ENCODE measurements at regions not wholly inside any gene's neighbourhood (a gene's known extent, or its start where the extent isn't known, plus 50 kb on each side); places are given as distances from the start of the nearest gene placed in this dataset.

DNA sequence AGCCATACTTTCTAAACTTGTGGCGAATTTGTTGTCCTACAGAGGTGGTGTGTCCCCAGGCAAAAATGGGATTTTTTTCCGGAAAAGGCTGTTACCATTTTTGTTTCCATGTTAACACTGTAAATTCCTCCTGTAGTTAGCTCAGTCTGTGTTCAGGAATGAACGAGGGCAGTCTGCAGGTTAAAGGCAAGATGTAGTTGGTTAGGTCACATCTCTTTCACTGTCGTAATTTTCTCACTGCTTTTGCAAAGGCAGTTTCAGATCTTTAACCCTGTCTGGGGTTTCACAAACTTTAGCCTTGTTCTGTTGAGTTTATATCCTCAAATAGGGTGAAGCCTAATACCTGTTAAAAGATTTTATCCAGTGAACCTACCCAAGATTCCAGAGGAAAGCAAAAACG is 50.5 kb upstream of the PUDP start:
- no peak for TF ChIP-seq POLR2A (IDR thresholded peaks at IDR 0.05)
- TF ChIP-seq, protein P1, sequence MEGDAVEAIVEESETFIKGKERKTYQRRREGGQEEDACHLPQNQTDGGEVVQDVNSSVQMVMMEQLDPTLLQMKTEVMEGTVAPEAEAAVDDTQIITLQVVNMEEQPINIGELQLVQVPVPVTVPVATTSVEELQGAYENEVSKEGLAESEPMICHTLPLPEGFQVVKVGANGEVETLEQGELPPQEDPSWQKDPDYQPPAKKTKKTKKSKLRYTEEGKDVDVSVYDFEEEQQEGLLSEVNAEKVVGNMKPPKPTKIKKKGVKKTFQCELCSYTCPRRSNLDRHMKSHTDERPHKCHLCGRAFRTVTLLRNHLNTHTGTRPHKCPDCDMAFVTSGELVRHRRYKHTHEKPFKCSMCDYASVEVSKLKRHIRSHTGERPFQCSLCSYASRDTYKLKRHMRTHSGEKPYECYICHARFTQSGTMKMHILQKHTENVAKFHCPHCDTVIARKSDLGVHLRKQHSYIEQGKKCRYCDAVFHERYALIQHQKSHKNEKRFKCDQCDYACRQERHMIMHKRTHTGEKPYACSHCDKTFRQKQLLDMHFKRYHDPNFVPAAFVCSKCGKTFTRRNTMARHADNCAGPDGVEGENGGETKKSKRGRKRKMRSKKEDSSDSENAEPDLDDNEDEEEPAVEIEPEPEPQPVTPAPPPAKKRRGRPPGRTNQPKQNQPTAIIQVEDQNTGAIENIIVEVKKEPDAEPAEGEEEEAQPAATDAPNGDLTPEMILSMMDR (IDR thresholded peaks at IDR 0.05) = no peak

Data from esophagus squamous epithelium (tissue), 4 donors.